Right cardiac atrium (tissue), 5 donors: ENCODE measurements at regions not wholly inside any gene's neighbourhood (a gene's known extent, or its start where the extent isn't known, plus 50 kb on each side); places are given as distances from the start of the nearest gene placed in this dataset.
"Not testable (repeated sequence)": the region's sequence is repeated elsewhere in the genome, so short reads cannot be mapped to it uniquely, and the experiment has no call there.

ENCODE experiments used
- ATAC-seq, 2 donors: fragments of 200-7000 bp; cut with Tn5 transposase; one replicate each; pipeline versions ENCODE4 v1.8.0 to v1.9.1; 2020; ENCODE audit warnings: moderate library complexity in 2 of 2, mild to moderate bottlenecking in 1 of 2
- DNase-seq, 3 donors: peaks; one replicate each; pipeline ENCODE4 v3.0.0-alpha.2; 2020
- H3K27ac ChIP-seq: one replicate; pipeline ENCODE4 v1.5.1; 2013; ENCODE audit warnings: mild to moderate bottlenecking, low read length, control low read depth, moderate library complexity
- H3K27me3 ChIP-seq: one replicate; pipeline ENCODE4 v1.6.1; 2013; ENCODE audit not compliant: control insufficient read depth, insufficient read depth
- H3K4me1 ChIP-seq: one replicate; pipeline ENCODE4 v1.6.1; 2013; ENCODE audit warnings: low read length; ENCODE audit not compliant: control insufficient read depth, insufficient read depth
- H3K4me3 ChIP-seq: one replicate; pipeline ENCODE4 v1.5.1; 2013; ENCODE audit warnings: low read length, control low read depth
- H3K9me3 ChIP-seq: one replicate; pipeline ENCODE4 v1.6.1; 2013; ENCODE audit warnings: low read length; ENCODE audit not compliant: control insufficient read depth
- WGBS: extraction: QIAGEN DNeasy Blood & Tissue Kit; methylation state at CpG from one replicate; pipeline ENCODE4 v1.1.7; 2013; 5-methylcytosine and 5-hydroxymethylcytosine counted together
- intact Hi-C, 4 donors: fragments of 100-400 bp; cut with DNase I; formaldehyde crosslinking; loops; one replicate each; pipeline versions ENCODE4 v1.11.0 to v1.14.0; 2022 to 2023
- donor health status: healthy with polysubstance abuse.
- donor health status: DM: no; HTN: yes; CAD: no.
- donor health status: DM: no; HTN: no; CAD: no.
- donor health status: DM: no; HTN: yes; CAD: no; lungs with severe emphysema.
- donor health status: DM: yes; HTN: yes; CAD: no.

- intact Hi-C loops, H3K9me3 ChIP-seq, DNase-seq, H3K27ac ChIP-seq, H3K4me1 ChIP-seq, H3K27me3 ChIP-seq, ATAC-seq, H3K4me3 ChIP-seq: not testable (repeated sequence)
- no CpG with 5 or more reads among the region's 4 CpGs for WGBS
These were observed 175.7 kb upstream of the BPY2 start for GRCh38 chrY:22808359-22808758.

- H3K27ac ChIP-seq, H3K9me3 ChIP-seq, intact Hi-C loops, H3K27me3 ChIP-seq, H3K4me3 ChIP-seq, H3K4me1 ChIP-seq, DNase-seq, ATAC-seq: not testable (repeated sequence)
- WGBS = no CpG with 5 or more reads among the region's 4 CpGs
These were observed 165.1 kb upstream of the BPY2 start for GRCh38 chrY:22818774-22819491.

- H3K4me3 ChIP-seq, H3K27ac ChIP-seq, H3K4me1 ChIP-seq, ATAC-seq, intact Hi-C loops, H3K9me3 ChIP-seq, H3K27me3 ChIP-seq, DNase-seq: not testable (repeated sequence)
- no CpG with 5 or more reads among the region's 2 CpGs for WGBS
These were observed 161.4 kb upstream of the BPY2 start for GRCh38 chrY:22822690-22823089.

- H3K27ac ChIP-seq, DNase-seq, H3K9me3 ChIP-seq, intact Hi-C loops, H3K27me3 ChIP-seq, ATAC-seq, H3K4me1 ChIP-seq, H3K4me3 ChIP-seq: not testable (repeated sequence)
- no CpG with 5 or more reads among the region's 3 CpGs for WGBS
These were observed 160.2 kb upstream of the BPY2 start for GRCh38 chrY:22823860-22824259.

- not testable (repeated sequence) for ATAC-seq
These were observed 159.6 kb upstream of the BPY2 start for GRCh38 chrY:22824421-22824820.

GRCh38 chrY:22828049-22828448, 156.0 kb upstream of the BPY2 start:
- H3K4me1 ChIP-seq, DNase-seq, H3K4me3 ChIP-seq, ATAC-seq, H3K9me3 ChIP-seq, intact Hi-C loops, H3K27me3 ChIP-seq, H3K27ac ChIP-seq: not testable (repeated sequence)
- no CpG with 5 or more reads among the region's 4 CpGs for WGBS

More at GRCh38 chrY:22824421-22824820, 159.6 kb upstream of the BPY2 start:
- intact Hi-C loops, H3K27ac ChIP-seq, H3K4me3 ChIP-seq, H3K9me3 ChIP-seq, DNase-seq, H3K4me1 ChIP-seq, H3K27me3 ChIP-seq: not testable (repeated sequence)
- WGBS = no CpG with 5 or more reads among the region's 6 CpGs

GRCh38 chrY:22828588-22828987, 155.5 kb upstream of the BPY2 start:
- H3K27ac ChIP-seq, H3K4me1 ChIP-seq, H3K27me3 ChIP-seq, DNase-seq, H3K9me3 ChIP-seq, intact Hi-C loops, H3K4me3 ChIP-seq: not testable (repeated sequence)
- peak in 1 of 2 donors; percentile 61 for ATAC-seq
